H1 (cell line): ENCODE measurements at regions not wholly inside any gene's neighbourhood (a gene's known extent, or its start where the extent isn't known, plus 50 kb on each side); places are given as distances from the start of the nearest gene placed in this dataset.

ENCODE experiments used
- CTCF ChIA-PET: fragments of 300-600 bp; sonication (Branson Sonifier 250); formaldehyde crosslinking; loops from one replicate; lab custom pipeline; 2021; ENCODE audit not compliant: partially characterized antibody; lab: Charles Lee
- POLR2A ChIA-PET: fragments of 300-600 bp; sonication (Branson Sonifier 250); formaldehyde crosslinking; loops from one replicate; lab custom pipeline; 2021; ENCODE audit warnings: inconsistent platforms; ENCODE audit not compliant: partially characterized antibody; lab: Charles Lee
- DNase-seq, 2 experiments: peaks; one replicate each; pipeline versions ENCODE4 v3.0.0 to v3.0.0-alpha.2; 2010 to 2022; ENCODE audit warnings: low spot score in 2 of 2, low read depth in 1 of 2, mixed read lengths in 1 of 2
- FAIRE-seq: peaks from 2 replicates; lab custom pipeline; 2011; peaks lifted over from hg19 to GRCh38; lab: Jason Lieb, UNC
- H2AFZ ChIP-seq: 2 replicates; pipeline ENCODE4 v1.8.1; 2012; ENCODE audit warnings: low read length, inconsistent platforms
- H2AK5ac ChIP-seq: 2 replicates; pipeline ENCODE4 v1.6.1; 2013; ENCODE audit warnings: low read depth, low read length
- H2BK120ac ChIP-seq: replicated peaks from 2 replicates; pipeline ENCODE3; 2013; ENCODE audit warnings: low read depth, low read length, inconsistent platforms
- H2BK12ac ChIP-seq: 2 replicates; pipeline ENCODE4 v1.6.1; 2013; ENCODE audit warnings: low read depth, low read length
- H2BK15ac ChIP-seq: 2 replicates; pipeline ENCODE4 v1.6.1; 2013; ENCODE audit warnings: low read length
- H2BK20ac ChIP-seq: 2 replicates; pipeline ENCODE4 v1.6.1; 2013; ENCODE audit warnings: low read length
- H2BK5ac ChIP-seq: 2 replicates; pipeline ENCODE4 v1.6.1; 2013; ENCODE audit warnings: low read depth, low read length
- H3K14ac ChIP-seq: 2 replicates; pipeline ENCODE4 v1.6.1; 2013; ENCODE audit warnings: inconsistent platforms; ENCODE audit not compliant: insufficient read length
- H3K18ac ChIP-seq: 2 replicates; pipeline ENCODE4 v1.6.1; 2013; ENCODE audit warnings: low read length; ENCODE audit errors: extremely low read depth
- H3K23ac ChIP-seq: 2 replicates; pipeline ENCODE4 v1.6.1; 2013; ENCODE audit warnings: inconsistent platforms; ENCODE audit not compliant: insufficient read length
- H3K23me2 ChIP-seq: 2 replicates; pipeline ENCODE4 v1.6.1; 2013; ENCODE audit warnings: low read depth, low read length
- H3K27ac ChIP-seq: 2 replicates; pipeline ENCODE4 v1.6.1; 2011; ENCODE audit warnings: low read depth, low read length, inconsistent platforms
- H3K27me3 ChIP-seq, 4 experiments: replicated peaks in 1 of 4; 1 replicate in 1 of 4; 2 replicates in 3 of 4; pipeline versions ENCODE4 v1.6.1 to v1.8.1; 2011 to 2013; ENCODE audit warnings: low read length in 3 of 4, mild to moderate bottlenecking in 3 of 4, inconsistent platforms in 2 of 4, mixed read lengths in 2 of 4, moderate library complexity in 1 of 4; ENCODE audit not compliant: control insufficient read depth in 3 of 4, insufficient read depth in 3 of 4; ENCODE audit errors: extremely low read depth in 1 of 4
- H3K36me3 ChIP-seq, 4 experiments: 2 replicates each; pipeline versions ENCODE4 v1.6.1 to v1.8.1; 2011 to 2013; ENCODE audit warnings: mild to moderate bottlenecking in 4 of 4, low read length in 3 of 4, moderate library complexity in 2 of 4, control low read depth in 1 of 4, inconsistent platforms in 1 of 4; ENCODE audit not compliant: insufficient read depth in 4 of 4, control insufficient read depth in 2 of 4
- H3K4ac ChIP-seq: replicated peaks from 2 replicates; pipeline ENCODE3; 2013; ENCODE audit warnings: low read length, low read depth, mixed read lengths, inconsistent platforms; ENCODE audit not compliant: insufficient read length
- H3K4me1 ChIP-seq, 4 experiments: replicated peaks in 1 of 4; 1 replicate in 1 of 4; 2 replicates in 3 of 4; pipeline versions ENCODE4 v1.6.1 to v1.8.1; 2011 to 2013; ENCODE audit warnings: low read length in 3 of 4, inconsistent platforms in 2 of 4, mixed read lengths in 1 of 4; ENCODE audit not compliant: insufficient read depth in 4 of 4, control insufficient read depth in 3 of 4
- H3K4me2 ChIP-seq, 2 experiments: 2 replicates each; pipeline versions ENCODE4 v1.6.1 to v1.8.1; 2011 to 2013; ENCODE audit warnings: low read depth in 2 of 2, low read length in 2 of 2, control low read depth in 1 of 2, inconsistent platforms in 1 of 2, mild to moderate bottlenecking in 1 of 2; ENCODE audit not compliant: insufficient read depth in 1 of 2
- H3K4me3 ChIP-seq, 4 experiments: fragments of 200-600, 300-600 bp in 1 of 4; sonication (generic), shearing (Covaris generic), sonication (Bioruptor Twin) in 1 of 4; 2 replicates each; pipeline versions ENCODE4 v1.5.1 to v1.8.1; 2011 to 2016; ENCODE audit warnings: low read length in 4 of 4, low read depth in 3 of 4, control low read depth in 2 of 4, inconsistent platforms in 2 of 4, mild to moderate bottlenecking in 2 of 4, mixed read lengths in 1 of 4, moderate library complexity in 1 of 4; ENCODE audit not compliant: insufficient read depth in 2 of 4; ENCODE audit errors: extremely low read depth in 1 of 4
- H3K56ac ChIP-seq: replicated peaks from 2 replicates; pipeline ENCODE3; 2013; ENCODE audit warnings: low read depth, mild to moderate bottlenecking, mixed read lengths, low read length, inconsistent platforms; ENCODE audit not compliant: insufficient read length
- H3K79me1 ChIP-seq: 2 replicates; pipeline ENCODE4 v1.6.1; 2013; ENCODE audit warnings: low read depth, low read length, control low read depth
- H3K79me2 ChIP-seq, 2 experiments: 2 replicates each; pipeline versions ENCODE4 v1.6.1 to v1.8.1; 2012 to 2013; ENCODE audit warnings: low read length in 2 of 2, mild to moderate bottlenecking in 2 of 2, inconsistent platforms in 1 of 2; ENCODE audit not compliant: insufficient read depth in 2 of 2, control insufficient read depth in 1 of 2
- H3K9ac ChIP-seq, 4 experiments: replicated peaks in 1 of 4; 1 replicate in 1 of 4; 2 replicates in 3 of 4; pipeline versions ENCODE4 v1.6.1 to v1.8.1; 2011 to 2013; ENCODE audit warnings: low read depth in 3 of 4, low read length in 3 of 4, control low read depth in 2 of 4, mild to moderate bottlenecking in 2 of 4, moderate library complexity in 2 of 4, inconsistent platforms in 1 of 4; ENCODE audit errors: extremely low read depth in 1 of 4
- H3K9me3 ChIP-seq, 2 experiments: 2 replicates each; pipeline versions ENCODE4 v1.6.1 to v1.8.1; 2012 to 2013; ENCODE audit warnings: mild to moderate bottlenecking in 2 of 2, moderate library complexity in 2 of 2, control low read depth in 1 of 2, inconsistent platforms in 1 of 2, low read depth in 1 of 2, low read length in 1 of 2, mixed read lengths in 1 of 2; ENCODE audit not compliant: insufficient read depth in 2 of 2
- H4K20me1 ChIP-seq, 2 experiments: replicated peaks in 1 of 2; 2 replicates each; pipeline versions ENCODE3 to v1.8.1; 2011 to 2013; ENCODE audit warnings: inconsistent platforms in 2 of 2, low read length in 2 of 2, mild to moderate bottlenecking in 1 of 2; ENCODE audit not compliant: insufficient read depth in 2 of 2, control insufficient read depth in 1 of 2
- H4K5ac ChIP-seq: 2 replicates; pipeline ENCODE4 v1.6.1; 2013; ENCODE audit warnings: low read length, low read depth, mixed read lengths, inconsistent platforms; ENCODE audit not compliant: insufficient read length
- H4K8ac ChIP-seq: 2 replicates; pipeline ENCODE4 v1.8.0; 2013; ENCODE audit warnings: mild to moderate bottlenecking, moderate library complexity, low read length, inconsistent platforms; ENCODE audit not compliant: insufficient read depth; ENCODE audit errors: extremely low read depth
- H4K91ac ChIP-seq: replicated peaks from 2 replicates; pipeline ENCODE3; 2013; ENCODE audit warnings: low read length, mixed read lengths, inconsistent platforms; ENCODE audit not compliant: insufficient read length
- BACH1 ChIP-seq: IDR thresholded peaks from 2 replicates; pipeline ENCODE4 v1.6.1; 2012; ENCODE audit warnings: low read length, improper control_type of control experiment
- CHD2 ChIP-seq: IDR thresholded peaks from 2 replicates; pipeline ENCODE4 v1.6.1; 2012; ENCODE audit warnings: low read length, improper control_type of control experiment
- EGR1 ChIP-seq: IDR thresholded peaks from 2 replicates; pipeline ENCODE4 v1.6.1; 2011; ENCODE audit warnings: low read depth, low read length, borderline replicate concordance
- GABPA ChIP-seq: IDR thresholded peaks from 2 replicates; pipeline ENCODE4 v1.6.1; 2011; ENCODE audit warnings: mild to moderate bottlenecking, low read length, moderate library complexity, borderline replicate concordance; ENCODE audit not compliant: insufficient read depth
- JUN ChIP-seq: IDR thresholded peaks from 2 replicates; pipeline ENCODE4 v1.6.1; 2011; ENCODE audit warnings: low read depth, mild to moderate bottlenecking, improper control_type of control experiment, low read length
- JUND ChIP-seq: IDR thresholded peaks from 2 replicates; pipeline ENCODE4 v1.6.1; 2011; ENCODE audit warnings: mild to moderate bottlenecking, improper control_type of control experiment, low read length
- KDM1A ChIP-seq: fragments of 200-600, 300-600 bp; sonication (generic); IDR thresholded peaks from 2 replicates; pipeline ENCODE4 v1.7.1; 2016; ENCODE audit warnings: mild to moderate bottlenecking, low read length, borderline replicate concordance
- MAFK ChIP-seq: IDR thresholded peaks from 2 replicates; pipeline ENCODE4 v1.6.1; 2012; ENCODE audit warnings: low read depth, mild to moderate bottlenecking, improper control_type of control experiment, low read length
- NANOG ChIP-seq: IDR thresholded peaks from 2 replicates; pipeline ENCODE4 v1.6.1; 2011; ENCODE audit warnings: low read length, low read depth, mild to moderate bottlenecking, inconsistent platforms; ENCODE audit not compliant: insufficient read depth, poor library complexity, severe bottlenecking
- POU5F1 ChIP-seq: IDR thresholded peaks from 2 replicates; pipeline ENCODE4 v1.6.1; 2011; ENCODE audit warnings: low read depth, mild to moderate bottlenecking, low read length, moderate library complexity
- RXRA ChIP-seq: IDR thresholded peaks from 2 replicates; pipeline ENCODE4 v1.6.1; 2011; ENCODE audit warnings: low read depth, mild to moderate bottlenecking, low read length, moderate library complexity; ENCODE audit not compliant: insufficient read depth
- SIN3A ChIP-seq, 2 experiments: IDR thresholded peaks in 1 of 2; conservative IDR thresholded peaks in 1 of 2; 2 replicates each; pipeline ENCODE4 v1.6.1; 2011 to 2012; ENCODE audit warnings: low read length in 2 of 2, improper control_type of control experiment in 1 of 2, low read depth in 1 of 2, mild to moderate bottlenecking in 1 of 2
- SIRT6 ChIP-seq: IDR thresholded peaks from one replicate; pipeline ENCODE4 v1.7.1; 2012; ENCODE audit warnings: low read length, inconsistent platforms
- SP1 ChIP-seq: IDR thresholded peaks from 2 replicates; pipeline ENCODE4 v1.6.1; 2011; ENCODE audit warnings: low read depth, low read length
- TEAD4 ChIP-seq: IDR thresholded peaks from 2 replicates; pipeline ENCODE4 v1.6.1; 2012; ENCODE audit warnings: low read depth, low read length, inconsistent platforms, mixed read lengths
- ZNF274 ChIP-seq: IDR thresholded peaks from 2 replicates; pipeline ENCODE4 v1.7.0; 2012; ENCODE audit warnings: low read length, borderline replicate concordance; ENCODE audit errors: extremely low read depth
- WGBS, 2 experiments: shearing (Covaris generic) in 1 of 2; methylation state at CpG; one replicate each; pipeline versions ENCODE4 v1.1.6 to v1.1.7; 2013 to 2015; ENCODE audit warnings: low lambda C conversion rate in 2 of 2, mixed read lengths in 2 of 2, inconsistent platforms in 1 of 2, low coverage in 1 of 2, missing lambda C conversion rate in 1 of 2; ENCODE audit not compliant: insufficient replicate concordance in 2 of 2, insufficient coverage in 1 of 2, insufficient read length in 1 of 2; ENCODE audit errors: extremely low coverage in 1 of 2, missing lambda C conversion rate in 1 of 2; 5-methylcytosine and 5-hydroxymethylcytosine counted together

DNA sequence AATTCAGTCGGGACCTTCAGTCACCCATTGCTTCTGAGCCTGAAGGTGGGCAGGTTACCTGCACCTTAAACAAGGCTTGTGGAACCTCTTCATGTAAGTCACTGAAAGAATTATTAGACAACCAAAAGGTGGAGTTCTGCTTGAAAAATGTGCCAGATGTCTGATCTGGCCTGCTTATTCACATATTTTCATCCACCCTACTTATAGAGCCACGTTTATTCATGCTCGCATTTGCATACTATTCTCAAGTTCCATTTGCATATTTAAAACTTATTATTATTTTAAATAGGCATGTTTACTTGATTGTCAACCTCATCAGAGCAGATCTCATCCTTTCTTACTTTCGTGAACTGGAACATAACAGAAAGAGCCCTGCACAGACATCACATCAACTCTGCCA is 140.0 kb upstream of the NABP1 start:
- H3K79me1 ChIP-seq, result no peaks in the 10 kb centered on the region
- no peaks in the 10 kb centered on the region for H4K20me1 ChIP-seq
- H4K8ac ChIP-seq, result no peak overlapping the region
- no peak overlapping the region for H2BK20ac ChIP-seq
- H3K9me3 ChIP-seq, result no peaks in the 10 kb centered on the region
- no peak overlapping the region for H2AK5ac ChIP-seq
- H4K91ac ChIP-seq, result no peak overlapping the region
- no peak overlapping the region for H4K5ac ChIP-seq
- H3K79me2 ChIP-seq, result no peaks in the 10 kb centered on the region
- no peaks in the 10 kb centered on the region for H3K27me3 ChIP-seq
- no peak overlapping the region for H2BK120ac ChIP-seq
- H3K14ac ChIP-seq, result no peak overlapping the region
- no peak for DNase-seq
- no peaks in the 10 kb centered on the region for H3K36me3 ChIP-seq
- no peak overlapping the region for H3K4me3 ChIP-seq
- ChIA-PET POLR2A (interaction anchor here (0.6 kb wide), 1 partner anchor 219 kb away, joined by 3 read pairs; no protein-coding TSS in a partner anchor), CTCF (interaction anchor here (1.1 to 6.4 kb wide), 13 partner anchors 9 to 373 kb away, joined by 3 to 91 read pairs (median 6); no protein-coding TSS in a partner anchor)
- H3K23ac ChIP-seq, result no peak overlapping the region
- peak overlapping the region in 1 of 2 experiments; percentile 34; a peak in 1 of 4 replicates for H3K4me2 ChIP-seq
- 0 out of 2 replicates have a peak overlapping the region, but pooled peaks have one; percentile 91 for H2AFZ ChIP-seq
- H3K4ac ChIP-seq, result no peak overlapping the region
- H3K27ac ChIP-seq, result no peak overlapping the region
- H2BK5ac ChIP-seq, result no peak overlapping the region
- no peak overlapping the region for H2BK15ac ChIP-seq
- no peak overlapping the region for H3K56ac ChIP-seq
- H3K4me1 ChIP-seq, result peaks cover 3 to 12% (median 4%) of the 10 kb centered on the region in 4 experiments; a peak in 4 of 7 replicates
- H3K23me2 ChIP-seq, result no peaks in the 10 kb centered on the region
- no peak overlapping the region for H3K18ac ChIP-seq
- H2BK12ac ChIP-seq, result no peak overlapping the region
- FAIRE-seq, result no peak
- no peak overlapping the region for H3K9ac ChIP-seq
- 83% methylated on average over 4 of the region's 4 CpGs; no CpG with 5 or more reads in 1 of the 2 experiments for WGBS, 2 experiments
- no peak for TF ChIP-seq SIRT6
- TF ChIP-seq SP1, result no peak
- no peak for TF ChIP-seq CHD2
- no peak for TF ChIP-seq GABPA
- TF ChIP-seq BACH1, result no peak
- no peak for TF ChIP-seq SIN3A (conservative IDR thresholded peaks at IDR 0.05 in 1 of 2, IDR thresholded peaks at IDR 0.05 in 1 of 2; ENCODE audit: low read depth in 1 of 2, low read length in 2 of 2)
- no peak for TF ChIP-seq ZNF274
- TF ChIP-seq EGR1, result no peak
- TF ChIP-seq TEAD4, result no peak
- TF ChIP-seq NANOG, result no peak
- no peak for TF ChIP-seq JUND
- no peak for TF ChIP-seq RXRA
- TF ChIP-seq JUN, result no peak
- no peak for TF ChIP-seq KDM1A
- no peak for TF ChIP-seq MAFK
- no peak for TF ChIP-seq POU5F1
